ENCODE measurements at regions not wholly inside any gene's neighbourhood (a gene's known extent, or its start where the extent isn't known, plus 50 kb on each side); places are given as distances from the start of the nearest gene placed in this dataset.

- no peak for TF ChIP-seq EZH2 (IDR thresholded peaks at IDR 0.05; ENCODE audit: borderline replicate concordance, low read length)
- TF ChIP-seq CTCF (IDR thresholded peaks at IDR 0.05; ENCODE audit: low read length): no peak
- Histone ChIP-seq H3F3A (ENCODE audit: insufficient read depth, low read length) (no peaks in the 10 kb centered on the region), H3K36me3 (ENCODE audit: insufficient read depth, low read length) (no peaks in the 10 kb centered on the region), H3K9ac (ENCODE audit: low read length) (no peak overlapping the region), H3K9me2 (ENCODE audit: low read depth, low read length) (no peaks in the 10 kb centered on the region), H3K27me3 (ENCODE audit: insufficient read depth, low read length) (no peaks in the 10 kb centered on the region), H3K9me3 (ENCODE audit: low read length) (no peaks in the 10 kb centered on the region), H3K4me1 (ENCODE audit: insufficient read depth, low read length, severe bottlenecking) (no peaks in the 10 kb centered on the region), H2AFZ (ENCODE audit: low read length) (no peak overlapping the region), H3K79me2 (ENCODE audit: insufficient read depth, low read length) (no peaks in the 10 kb centered on the region), H4K20me1 (ENCODE audit: insufficient read depth, low read length) (no peaks in the 10 kb centered on the region), H3K4me2 (ENCODE audit: low read length) (no peak overlapping the region), H3K4me3 (ENCODE audit: low read depth, low read length, poor library complexity, severe bottlenecking) (no peak overlapping the region), H3K27ac (ENCODE audit: low read depth, low read length, poor library complexity, severe bottlenecking) (no peak overlapping the region)
These were observed 405.8 kb downstream of the FGF9 start for GRCh38 chr13:22076658-22077057.

- Histone ChIP-seq H3K4me2 (ENCODE audit: low read length) (no peak overlapping the region), H3K79me2 (ENCODE audit: insufficient read depth, low read length) (no peaks in the 10 kb centered on the region), H3K27ac (ENCODE audit: low read depth, low read length, poor library complexity, severe bottlenecking) (no peak overlapping the region), H3K36me3 (ENCODE audit: insufficient read depth, low read length) (no peaks in the 10 kb centered on the region), H3K9ac (ENCODE audit: low read length) (no peak overlapping the region), H2AFZ (ENCODE audit: low read length) (no peak overlapping the region), H3K9me2 (ENCODE audit: low read depth, low read length) (no peaks in the 10 kb centered on the region), H4K20me1 (ENCODE audit: insufficient read depth, low read length) (no peaks in the 10 kb centered on the region), H3K27me3 (ENCODE audit: insufficient read depth, low read length) (no peaks in the 10 kb centered on the region), H3K4me3 (ENCODE audit: low read depth, low read length, poor library complexity, severe bottlenecking) (no peak overlapping the region), H3K4me1 (ENCODE audit: insufficient read depth, low read length, severe bottlenecking) (no peaks in the 10 kb centered on the region), H3F3A (ENCODE audit: insufficient read depth, low read length) (no peaks in the 10 kb centered on the region), H3K9me3 (ENCODE audit: low read length) (no peaks in the 10 kb centered on the region)
- TF ChIP-seq EZH2 (IDR thresholded peaks at IDR 0.05; ENCODE audit: borderline replicate concordance, low read length) (no peak), CTCF (IDR thresholded peaks at IDR 0.05; ENCODE audit: low read length) (no peak)
These were observed 406.4 kb downstream of the FGF9 start for GRCh38 chr13:22077205-22077683.

- Histone ChIP-seq H3K27ac (ENCODE audit: low read depth, low read length, poor library complexity, severe bottlenecking) (no peak overlapping the region), H3F3A (ENCODE audit: insufficient read depth, low read length) (no peaks in the 10 kb centered on the region), H3K9me2 (ENCODE audit: low read depth, low read length) (no peaks in the 10 kb centered on the region), H3K9me3 (ENCODE audit: low read length) (no peaks in the 10 kb centered on the region), H2AFZ (ENCODE audit: low read length) (no peak overlapping the region), H3K4me3 (ENCODE audit: low read depth, low read length, poor library complexity, severe bottlenecking) (no peak overlapping the region), H3K4me2 (ENCODE audit: low read length) (no peak overlapping the region), H3K36me3 (ENCODE audit: insufficient read depth, low read length) (no peaks in the 10 kb centered on the region), H3K27me3 (ENCODE audit: insufficient read depth, low read length) (no peaks in the 10 kb centered on the region), H3K79me2 (ENCODE audit: insufficient read depth, low read length) (no peaks in the 10 kb centered on the region), H3K4me1 (ENCODE audit: insufficient read depth, low read length, severe bottlenecking) (no peaks in the 10 kb centered on the region), H4K20me1 (ENCODE audit: insufficient read depth, low read length) (no peaks in the 10 kb centered on the region), H3K9ac (ENCODE audit: low read length) (no peak overlapping the region)
- no peak for TF ChIP-seq EZH2 (IDR thresholded peaks at IDR 0.05; ENCODE audit: borderline replicate concordance, low read length)
- no peak for TF ChIP-seq CTCF (IDR thresholded peaks at IDR 0.05; ENCODE audit: low read length)
These were observed 406.9 kb downstream of the FGF9 start for GRCh38 chr13:22077764-22078163.
